Stimulated activated CD4-positive, alpha-beta T cell treated with anti-CD3 and anti-CD28 coated beads, Interleukin-15, amount 100 ng/mL, for 24 hours (primary cell): ENCODE measurements at regions not wholly inside any gene's neighbourhood (a gene's known extent, or its start where the extent isn't known, plus 50 kb on each side); places are given as distances from the start of the nearest gene placed in this dataset.
"Not testable (repeated sequence)": the region's sequence is repeated elsewhere in the genome, so short reads cannot be mapped to it uniquely, and the experiment has no call there.

Experiments used
- DNase-seq: peaks from one replicate; pipeline ENCODE4 v3.0.0-alpha.2; 2020

DNA sequence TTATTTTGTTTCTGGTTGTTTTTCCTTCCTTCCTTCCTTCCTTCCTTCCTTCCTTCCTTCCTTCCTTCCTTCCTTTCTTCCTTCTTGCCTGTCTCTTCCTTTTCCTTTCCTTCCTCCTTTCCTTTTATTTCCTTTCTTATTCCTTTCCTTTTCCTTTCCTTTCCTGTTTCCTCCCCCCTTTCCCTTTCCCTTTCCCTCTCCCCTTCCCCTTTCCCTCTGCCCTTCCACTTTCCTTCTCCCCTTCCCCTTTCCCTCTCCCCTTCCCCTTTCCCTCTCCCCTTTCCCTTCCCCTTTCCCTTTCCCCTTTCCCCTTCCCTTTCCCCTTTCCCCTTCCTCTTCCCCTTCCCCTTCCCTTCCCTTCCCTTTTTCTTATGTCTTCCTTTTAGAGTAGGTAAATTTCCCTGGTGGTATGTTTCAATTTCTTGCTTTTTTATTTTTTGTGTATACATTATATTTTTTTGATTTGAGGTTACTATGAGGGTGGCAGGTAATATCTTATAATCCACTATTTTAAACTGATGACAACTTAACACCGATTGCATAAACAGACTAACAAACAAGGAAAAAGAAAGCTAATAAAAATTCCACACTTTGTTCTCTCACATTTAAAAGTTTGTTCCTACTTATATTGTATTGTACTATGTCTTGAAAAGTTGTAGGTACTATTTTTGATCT is 311.0 kb upstream of the FSHR start:
- DNase-seq: no peak

DNA sequence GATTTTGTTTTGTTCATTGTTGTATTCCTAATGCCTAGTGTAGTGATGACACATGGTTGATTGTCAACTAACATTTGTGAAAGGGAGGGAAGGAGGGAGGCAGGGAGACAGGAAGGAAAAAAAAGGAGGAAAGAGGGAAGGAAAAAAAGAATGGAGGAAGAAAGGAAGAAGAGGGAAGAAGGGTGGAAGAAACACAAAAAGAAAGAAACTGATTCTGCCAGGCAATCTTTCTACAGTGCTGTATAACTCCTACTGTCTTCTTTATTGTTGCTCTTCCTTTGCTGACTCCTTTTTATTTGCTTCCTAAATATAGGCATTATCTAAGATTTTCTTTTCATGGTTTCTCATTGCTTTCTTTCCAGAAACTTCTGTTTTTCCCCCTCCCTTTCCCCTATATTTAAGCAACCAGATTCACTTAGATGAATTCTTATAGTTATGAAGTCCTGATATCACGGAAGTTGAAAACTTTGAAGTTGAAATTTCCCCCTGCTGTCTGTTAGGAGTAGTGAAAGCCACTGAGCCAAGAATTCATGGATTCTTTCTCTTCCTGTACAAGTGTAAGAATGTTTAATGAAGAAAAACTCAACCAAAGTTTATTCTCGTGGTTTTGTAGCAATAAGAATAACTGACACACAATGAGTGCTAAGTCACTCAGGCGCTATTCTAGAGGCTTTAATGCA is 305.1 kb upstream of the FSHR start:
- DNase-seq: no peak

DNA sequence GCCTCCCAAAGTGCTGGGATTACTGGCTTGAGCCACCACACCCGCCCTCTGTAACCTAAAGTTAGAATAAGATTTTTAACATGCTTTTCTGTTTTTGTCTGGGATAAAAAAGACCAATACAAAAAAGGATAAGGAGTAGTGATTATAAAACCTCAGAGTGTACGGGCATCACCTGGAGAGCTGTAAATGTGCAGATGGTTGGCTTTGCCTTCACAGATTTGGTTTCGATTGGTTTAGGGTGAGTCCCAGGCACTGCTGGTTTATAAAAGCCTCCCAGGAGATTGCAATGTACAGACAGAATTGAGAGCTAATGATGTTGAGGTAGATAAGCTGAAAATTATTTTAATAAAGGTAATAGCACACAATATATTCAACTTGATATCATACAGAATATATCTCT is 289.7 kb upstream of the FSHR start:
- DNase-seq: no peak

DNA sequence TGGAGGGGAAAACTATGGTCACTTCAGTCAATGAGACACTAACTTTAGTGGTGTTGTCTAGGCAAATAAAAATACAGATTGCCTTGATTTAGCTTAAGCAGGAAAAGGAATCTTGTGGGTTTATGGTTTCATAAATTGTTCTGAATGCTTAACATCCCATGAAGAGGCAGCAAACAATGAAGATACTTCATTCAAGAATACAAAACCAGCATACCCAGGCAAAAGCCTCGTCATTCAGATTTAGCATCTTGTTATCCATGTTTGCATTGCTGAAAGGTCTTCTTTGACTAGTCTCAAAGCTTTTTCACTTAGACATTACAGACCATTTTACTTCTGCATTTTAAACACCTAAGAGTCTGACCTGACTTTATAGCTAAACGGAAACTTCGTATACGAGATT is 272.7 kb upstream of the FSHR start:
- DNase-seq: no peak

DNA sequence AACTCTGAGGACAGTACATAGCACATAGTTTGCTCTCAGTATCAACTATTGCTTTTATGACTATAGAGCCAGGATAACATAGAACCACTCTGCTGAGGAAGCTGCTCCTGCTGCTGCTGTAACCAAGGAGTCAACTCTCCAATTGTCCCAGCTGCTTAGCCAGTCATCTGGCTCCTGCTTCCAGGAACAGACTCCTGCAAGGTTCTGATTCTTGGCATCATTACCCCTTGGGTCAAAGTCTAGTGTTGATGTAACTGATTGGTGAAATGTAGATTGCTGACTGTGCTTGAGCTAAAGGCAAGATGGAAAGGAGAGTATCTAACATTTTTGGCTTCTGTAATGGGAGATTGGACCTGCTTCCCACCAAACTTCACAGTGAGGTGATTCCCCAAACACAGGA is 261.9 kb upstream of the FSHR start:
- no peak for DNase-seq

DNA sequence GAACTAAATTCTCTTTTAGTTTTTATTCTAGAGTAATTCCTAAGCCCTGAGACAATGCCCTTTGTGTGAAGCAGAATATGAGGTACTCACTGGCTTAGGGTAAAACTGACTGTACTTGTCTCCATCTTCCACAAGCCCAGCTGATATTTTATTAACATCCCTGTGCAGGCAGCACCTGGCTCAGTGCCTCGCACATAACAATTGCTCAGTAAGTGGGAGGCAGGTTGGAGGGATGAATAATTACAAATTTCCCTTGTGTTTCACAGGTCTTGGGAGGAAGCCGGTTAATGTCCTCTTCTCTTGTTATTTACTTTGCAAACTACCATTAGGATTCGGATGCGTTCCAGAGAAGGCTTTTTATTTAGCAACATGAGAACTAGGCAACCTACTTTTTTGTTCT is 249.8 kb upstream of the FSHR start:
- no peak for DNase-seq

DNA sequence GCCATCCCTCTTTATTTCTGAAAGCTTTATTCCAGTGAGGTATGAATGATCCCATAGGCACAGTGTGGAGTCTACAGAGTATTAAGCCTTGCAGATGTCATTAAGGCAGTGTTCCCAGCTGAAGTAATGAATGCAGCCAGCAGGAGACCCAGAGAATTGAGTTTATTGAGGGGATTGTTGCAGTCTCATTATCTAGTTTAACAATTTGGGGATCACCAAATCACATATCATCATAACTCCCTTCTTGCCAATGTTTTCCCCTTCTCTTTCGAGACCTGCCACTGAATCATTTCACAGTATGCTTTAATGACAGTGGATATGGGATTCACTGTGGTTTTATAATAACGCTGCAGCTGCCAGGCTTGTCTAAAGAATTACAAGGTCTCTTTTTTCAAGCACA is 249.3 kb upstream of the FSHR start:
- DNase-seq: no peak

DNA sequence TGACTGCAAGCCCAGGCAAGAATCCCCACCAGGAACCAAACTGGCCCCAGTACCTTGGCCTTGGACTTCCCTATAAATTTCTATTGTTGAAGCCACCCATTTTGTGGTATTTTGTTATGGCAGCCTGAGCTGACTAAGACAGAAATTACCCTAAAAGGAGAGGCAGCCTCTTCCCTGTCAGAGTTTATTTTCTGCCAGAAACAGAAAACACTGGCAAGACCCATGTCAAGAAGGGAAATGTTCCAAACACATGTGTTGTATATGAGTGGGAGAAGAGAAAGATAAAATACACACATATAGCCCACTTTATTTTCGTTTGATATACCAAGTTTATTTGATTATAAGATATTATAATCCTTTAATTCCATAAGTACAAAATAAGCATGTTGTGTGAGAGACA is 225.1 kb upstream of the FSHR start:
- DNase-seq: no peak

DNA sequence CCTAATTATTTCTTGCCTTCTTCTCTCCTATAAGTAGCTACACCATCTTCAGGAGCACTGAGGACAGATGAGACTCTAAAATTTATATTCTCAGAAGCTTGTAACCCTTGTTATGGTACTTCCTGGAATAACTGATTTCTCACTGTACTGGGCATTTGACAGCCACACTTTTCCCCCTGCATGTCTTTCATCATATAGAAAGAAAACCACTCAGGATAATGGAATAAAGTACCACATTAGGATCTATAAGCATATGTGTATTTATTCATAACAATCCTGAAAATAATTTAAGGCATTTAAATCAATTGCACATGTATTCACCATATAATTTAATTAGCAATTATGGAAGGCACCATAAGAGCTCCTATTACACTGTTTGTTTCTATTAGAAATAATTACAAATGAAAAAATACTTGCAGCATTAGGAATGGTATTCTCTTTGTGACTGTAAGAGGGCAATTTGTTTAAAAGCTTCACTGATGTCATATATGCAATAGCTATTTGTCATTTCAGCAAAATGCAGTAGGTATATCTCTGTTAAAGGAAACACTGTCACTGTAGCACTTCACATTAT is 216.9 kb upstream of the FSHR start:
- DNase-seq: no peak

DNA sequence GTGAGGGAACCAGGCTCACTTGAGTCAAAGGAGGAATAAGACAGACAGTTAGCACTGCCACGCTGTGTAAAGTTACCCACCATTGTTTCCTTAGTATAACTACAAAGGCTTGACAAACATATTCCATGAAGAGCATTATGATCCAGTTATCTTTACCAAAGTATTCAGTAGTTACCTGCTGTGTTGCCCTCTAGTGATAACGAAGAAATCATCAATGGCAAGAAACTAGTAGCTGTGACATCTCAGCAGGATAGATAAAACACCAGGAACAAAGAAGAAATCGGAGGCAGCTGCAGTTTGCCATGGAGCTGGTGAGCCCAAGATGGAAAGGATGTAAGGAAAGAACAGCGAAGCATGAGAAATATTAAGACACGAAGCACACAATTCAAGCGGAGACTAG is 215.3 kb upstream of the FSHR start:
- DNase-seq: no peak

DNA sequence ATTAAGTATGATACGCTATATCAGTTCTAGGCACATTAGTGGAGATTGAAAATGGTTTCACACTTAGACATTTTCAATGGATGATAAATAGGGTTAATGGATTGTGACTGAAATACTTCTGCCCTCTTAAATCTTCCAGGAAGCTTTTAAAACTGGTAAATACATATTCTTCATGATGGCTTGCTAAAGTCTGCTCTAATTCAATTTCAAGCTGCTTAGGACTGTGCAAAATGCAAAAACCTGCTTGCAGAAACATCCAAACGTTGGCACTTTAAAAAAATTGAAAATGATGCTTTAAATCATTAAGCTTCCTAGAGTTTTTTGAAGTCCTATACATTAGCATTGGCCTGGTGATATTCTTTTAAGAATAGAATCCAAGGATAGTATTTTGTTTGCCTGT is 214.8 kb upstream of the FSHR start:
- DNase-seq: no peak

DNA sequence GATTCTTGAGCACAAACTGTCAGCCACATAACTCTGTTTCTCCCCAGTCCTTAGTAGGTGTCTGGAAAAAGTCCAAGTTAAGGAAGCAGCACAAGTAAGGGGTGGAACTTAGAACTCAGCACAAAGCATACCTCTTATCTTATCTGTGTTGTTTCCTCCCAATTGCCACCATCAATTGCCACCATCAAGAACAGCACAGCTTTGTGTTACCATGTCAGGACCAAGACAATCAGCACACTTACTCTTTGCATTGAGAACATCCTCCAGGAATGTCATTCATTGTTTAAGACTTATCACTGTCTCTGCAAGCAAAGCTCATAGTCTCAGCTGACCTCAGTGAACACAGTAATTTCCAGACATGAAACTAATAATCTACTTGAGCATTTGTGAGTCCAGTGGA is 212.7 kb upstream of the FSHR start:
- no peak for DNase-seq

DNA sequence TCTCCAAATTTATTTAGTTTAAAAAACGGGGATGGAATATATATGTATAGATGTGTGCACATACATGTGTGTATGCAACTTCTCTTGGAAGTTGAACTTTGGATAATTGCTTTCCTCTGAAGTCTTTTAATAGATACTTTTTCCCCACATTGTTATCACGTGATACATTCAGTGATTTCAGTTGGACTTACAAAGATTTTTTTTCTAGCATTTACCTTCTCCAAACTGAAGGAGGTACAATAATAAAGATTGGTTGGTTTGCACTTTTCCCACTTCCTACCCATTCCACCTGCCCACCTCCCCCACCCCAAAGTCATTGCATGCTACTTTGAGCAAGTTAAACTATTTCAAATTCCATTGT is 206.1 kb upstream of the FSHR start:
- DNase-seq: no peak

DNA sequence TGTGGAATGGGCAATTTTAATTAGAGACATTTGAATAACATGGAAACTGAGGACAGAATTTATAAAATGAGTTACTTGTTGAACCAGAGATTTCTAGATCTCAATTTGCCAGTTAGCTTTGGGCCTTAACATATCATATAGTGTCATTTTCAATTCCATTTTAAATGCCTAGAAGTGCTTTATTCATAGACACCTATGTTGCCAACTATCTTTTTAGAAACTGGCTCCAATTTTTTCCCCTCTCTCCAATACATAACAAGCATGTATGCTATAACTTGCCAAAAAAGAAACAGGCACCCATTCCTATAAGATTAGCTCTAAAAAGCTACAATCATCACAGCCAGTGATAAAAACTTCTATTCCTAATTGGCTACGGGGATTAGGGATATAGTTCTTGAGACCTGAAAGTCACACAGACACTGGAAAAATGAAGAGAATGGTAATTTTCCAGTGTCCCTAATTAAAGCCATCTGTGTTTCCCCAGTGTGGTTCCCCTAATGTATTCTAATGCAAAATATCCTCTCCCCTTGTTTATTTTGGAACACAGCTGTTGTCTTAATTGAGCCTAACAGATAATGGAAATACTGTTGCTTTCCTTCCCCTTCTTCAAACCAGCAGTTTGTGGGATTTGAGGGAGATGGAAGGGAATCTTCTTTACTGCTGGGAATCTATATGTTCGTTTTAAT is 205.5 kb upstream of the FSHR start:
- no peak for DNase-seq

DNA sequence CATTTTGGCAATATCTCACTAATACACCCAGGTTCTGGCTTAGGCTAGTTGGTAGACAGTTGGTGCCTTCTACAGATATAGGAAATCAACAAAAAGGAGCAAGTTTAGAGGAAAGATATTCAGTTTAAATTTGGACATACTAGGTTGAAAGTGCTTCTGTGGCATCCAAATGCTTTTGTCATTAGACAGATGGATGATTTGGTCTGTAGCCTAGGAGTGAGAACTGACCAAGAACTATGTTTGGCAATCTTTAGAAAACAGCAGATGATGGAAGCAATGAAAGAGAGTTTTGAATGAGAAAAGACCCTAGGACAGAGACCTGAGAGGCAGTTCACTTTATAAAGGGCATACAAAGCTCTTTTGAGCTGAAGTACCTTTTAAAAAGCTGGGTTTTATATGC is 201.3 kb upstream of the FSHR start:
- no peak for DNase-seq

DNA sequence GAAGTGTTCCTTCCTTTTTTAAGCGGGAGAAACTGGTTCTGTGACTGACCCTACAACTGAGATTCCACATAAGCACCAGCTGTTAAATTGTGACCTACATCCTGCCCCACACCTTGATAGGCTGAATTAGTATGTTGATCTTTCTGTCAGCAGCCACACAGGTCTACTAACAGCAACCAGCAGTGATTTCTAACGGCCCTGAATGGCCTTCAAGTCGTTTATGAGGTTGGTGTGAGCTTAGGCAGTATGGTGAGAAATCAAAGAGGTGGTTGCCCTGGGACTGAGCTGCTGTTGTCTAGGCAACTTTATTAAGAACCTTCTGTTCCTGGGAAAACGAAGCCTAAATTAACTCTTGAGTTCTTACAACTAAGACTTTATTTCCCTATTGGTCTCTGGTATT is 197.2 kb upstream of the FSHR start:
- DNase-seq: no peak

DNA sequence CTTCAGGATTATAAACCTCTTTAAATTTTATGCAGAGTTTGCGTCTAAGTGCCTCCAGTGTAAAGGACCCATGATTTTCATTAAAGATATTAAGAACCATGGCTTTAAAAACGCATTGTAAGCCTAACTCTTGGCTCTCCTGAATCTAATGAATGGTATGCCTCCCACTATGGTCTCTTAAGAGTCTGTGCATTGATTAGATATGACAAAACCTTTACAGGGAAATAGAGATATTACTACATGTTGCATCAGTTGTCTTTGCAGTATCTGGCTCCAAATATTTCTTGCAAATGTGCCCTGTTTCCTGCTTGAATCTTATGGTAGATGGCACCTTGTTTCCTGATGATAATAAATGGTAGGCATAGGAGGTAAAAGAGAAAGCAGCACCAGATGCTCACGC is 189.3 kb upstream of the FSHR start:
- no peak for DNase-seq

DNA sequence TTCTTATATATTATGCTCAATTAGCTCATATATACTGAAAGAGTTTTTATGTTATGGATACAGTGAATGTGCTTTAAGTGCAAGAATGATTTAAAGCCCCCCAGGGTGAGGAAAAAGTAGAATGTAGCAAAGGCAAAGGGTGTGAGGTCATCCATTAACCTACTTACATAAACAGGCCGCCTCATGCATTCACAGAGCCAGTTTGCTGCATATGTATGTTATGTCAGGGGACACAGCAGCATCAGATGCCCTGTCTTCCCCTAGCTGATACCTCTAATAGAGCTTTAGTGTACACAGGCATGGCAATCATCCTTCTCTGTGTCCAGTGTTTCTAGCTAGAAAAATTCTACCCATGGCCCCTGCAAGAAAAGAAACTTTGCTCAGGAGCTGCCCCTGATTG is 187.8 kb upstream of the FSHR start:
- DNase-seq: no peak

DNA sequence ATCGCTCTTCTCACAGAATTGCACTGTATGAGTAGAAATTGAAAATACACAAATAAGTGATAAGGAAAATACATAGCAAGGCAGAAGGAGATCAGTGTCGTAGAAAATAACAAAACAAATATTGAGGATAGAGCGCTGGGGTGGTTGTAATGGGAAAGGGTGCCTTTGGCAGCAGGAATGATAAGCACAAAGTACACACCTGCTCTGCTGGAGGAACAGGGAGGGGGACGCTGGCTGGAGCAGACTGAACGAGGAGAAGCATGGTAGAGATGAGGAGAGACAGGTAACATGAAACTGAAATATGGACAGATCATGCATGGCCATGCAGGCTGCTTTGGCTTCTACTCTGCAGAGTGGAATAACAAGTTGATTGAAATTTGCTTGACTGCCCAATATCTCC is 181.2 kb upstream of the FSHR start:
- DNase-seq: no peak

DNA sequence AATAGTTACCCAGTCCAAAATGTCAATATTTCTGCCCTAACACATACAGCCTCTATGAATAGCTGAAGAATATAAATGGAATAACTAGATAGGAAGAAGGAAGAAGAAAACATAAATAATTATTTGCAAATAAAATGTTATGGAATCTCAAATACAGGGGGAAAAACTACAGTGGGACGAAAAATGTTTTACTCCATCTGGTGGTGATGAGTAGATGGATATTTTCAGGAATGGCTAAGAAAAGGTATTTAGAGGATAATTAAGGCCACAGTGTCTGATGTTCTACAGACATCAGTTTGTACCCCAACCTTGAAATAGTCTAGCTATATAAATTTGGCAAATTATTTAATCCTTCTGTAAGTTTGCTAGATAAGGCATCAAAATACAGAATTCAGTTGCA is 178.1 kb upstream of the FSHR start:
- no peak for DNase-seq

DNA sequence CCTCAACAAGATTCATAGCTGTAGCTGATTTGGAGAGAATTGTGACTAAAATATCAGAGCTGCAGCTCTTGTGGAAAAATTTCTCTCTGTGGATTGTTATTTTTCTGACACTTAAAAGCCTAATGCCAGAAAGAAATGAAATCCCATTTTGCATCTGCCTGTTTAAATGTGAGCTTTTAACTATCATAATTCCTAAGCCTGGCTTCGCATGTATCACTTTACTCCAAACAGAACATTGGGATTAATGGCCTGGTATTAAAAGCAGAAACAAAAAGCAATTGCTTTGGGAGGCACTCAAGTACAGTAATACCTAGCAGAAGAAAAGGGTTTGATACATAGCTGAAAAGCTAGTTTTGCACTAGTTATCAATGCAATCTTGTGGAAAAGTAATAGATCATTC is 164.2 kb upstream of the FSHR start:
- no peak for DNase-seq

DNA sequence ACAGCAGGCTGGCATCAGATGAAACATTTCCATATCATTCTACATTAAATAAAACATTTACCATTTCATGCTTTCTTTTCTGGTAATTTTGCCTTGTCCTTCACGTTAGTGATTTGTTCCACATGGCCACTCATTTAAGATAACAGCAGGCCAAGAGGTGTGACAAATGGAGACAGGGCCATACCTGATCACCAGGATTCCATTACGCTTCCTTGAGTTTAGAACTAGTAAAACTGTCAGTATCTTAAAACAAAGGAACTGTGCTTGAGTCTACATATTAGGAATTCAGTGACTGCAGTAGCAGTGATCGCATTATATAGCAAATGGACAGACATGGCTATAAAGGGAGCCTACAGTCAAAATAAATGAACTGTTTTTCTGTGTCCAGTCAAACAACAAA is 155.1 kb upstream of the FSHR start:
- no peak for DNase-seq

DNA sequence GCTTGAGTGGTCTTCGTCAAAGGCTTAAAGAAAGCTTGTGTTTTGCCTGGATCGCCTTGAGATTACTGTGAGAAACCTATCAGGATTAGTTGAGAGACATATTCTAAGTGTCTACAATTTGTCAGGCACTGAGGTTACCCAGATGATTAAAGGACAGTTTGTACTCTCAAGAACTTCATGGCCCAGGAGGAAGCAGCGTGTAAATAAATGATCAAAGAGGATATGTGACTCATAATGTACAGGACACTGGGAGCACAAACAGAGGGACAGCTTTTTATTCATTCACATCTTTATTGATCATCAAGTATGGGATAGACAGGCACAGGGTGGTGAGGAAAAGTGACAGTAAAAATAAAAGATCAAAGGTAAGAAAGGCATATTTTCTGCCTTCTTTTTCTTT is 152.6 kb upstream of the FSHR start:
- no peak for DNase-seq

DNA sequence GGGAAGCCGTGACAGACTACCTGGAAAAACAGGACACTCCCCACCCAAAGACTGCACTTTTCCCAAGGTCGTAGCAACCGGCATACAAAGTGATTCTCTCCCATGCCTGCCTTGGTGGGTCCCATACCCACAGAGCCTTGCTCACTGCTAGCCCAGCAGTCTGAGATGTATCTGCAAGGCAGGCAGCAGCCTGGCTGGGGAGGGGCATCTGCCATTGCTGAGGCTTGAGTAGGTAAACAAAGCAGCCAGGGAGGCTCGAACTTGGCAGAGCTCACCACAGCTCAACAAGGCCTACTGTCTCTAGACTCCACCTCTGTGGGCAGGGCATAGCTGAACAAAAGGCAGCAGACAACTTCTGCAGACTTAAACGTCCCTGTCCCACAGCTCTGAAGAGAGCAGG is 144.4 kb upstream of the FSHR start:
- not testable (repeated sequence) for DNase-seq
